ENCODE measurements at regions not wholly inside any gene's neighbourhood (a gene's known extent, or its start where the extent isn't known, plus 50 kb on each side); places are given as distances from the start of the nearest gene placed in this dataset.

DNA sequence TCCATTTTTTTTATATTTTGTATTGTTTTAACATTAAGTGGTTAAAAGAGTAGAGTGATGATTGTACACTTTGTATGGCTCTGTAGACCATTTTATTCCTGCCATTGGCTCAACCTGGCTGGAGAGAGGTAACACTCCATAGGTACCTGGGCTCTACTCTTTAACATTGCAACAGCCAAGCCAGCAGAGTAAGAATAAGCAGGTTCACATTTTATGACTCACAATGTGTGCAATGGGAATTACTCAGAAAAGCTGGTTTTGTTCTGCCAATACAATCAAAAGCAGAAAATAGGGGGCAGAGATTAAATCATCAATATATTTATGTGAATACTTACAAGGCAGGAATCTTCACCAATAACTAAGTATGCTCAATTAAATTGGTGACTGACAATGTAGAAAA lies 1324.0 kb downstream of the AMY1C start:
- TF ChIP-seq, protein P1, sequence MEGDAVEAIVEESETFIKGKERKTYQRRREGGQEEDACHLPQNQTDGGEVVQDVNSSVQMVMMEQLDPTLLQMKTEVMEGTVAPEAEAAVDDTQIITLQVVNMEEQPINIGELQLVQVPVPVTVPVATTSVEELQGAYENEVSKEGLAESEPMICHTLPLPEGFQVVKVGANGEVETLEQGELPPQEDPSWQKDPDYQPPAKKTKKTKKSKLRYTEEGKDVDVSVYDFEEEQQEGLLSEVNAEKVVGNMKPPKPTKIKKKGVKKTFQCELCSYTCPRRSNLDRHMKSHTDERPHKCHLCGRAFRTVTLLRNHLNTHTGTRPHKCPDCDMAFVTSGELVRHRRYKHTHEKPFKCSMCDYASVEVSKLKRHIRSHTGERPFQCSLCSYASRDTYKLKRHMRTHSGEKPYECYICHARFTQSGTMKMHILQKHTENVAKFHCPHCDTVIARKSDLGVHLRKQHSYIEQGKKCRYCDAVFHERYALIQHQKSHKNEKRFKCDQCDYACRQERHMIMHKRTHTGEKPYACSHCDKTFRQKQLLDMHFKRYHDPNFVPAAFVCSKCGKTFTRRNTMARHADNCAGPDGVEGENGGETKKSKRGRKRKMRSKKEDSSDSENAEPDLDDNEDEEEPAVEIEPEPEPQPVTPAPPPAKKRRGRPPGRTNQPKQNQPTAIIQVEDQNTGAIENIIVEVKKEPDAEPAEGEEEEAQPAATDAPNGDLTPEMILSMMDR (IDR thresholded peaks at IDR 0.05 in 8 of 11, conservative IDR thresholded peaks at IDR 0.05 in 3 of 11) = no peak
- TF ChIP-seq POLR2A (IDR thresholded peaks at IDR 0.05) (no peak), POLR2AphosphoS5 (IDR thresholded peaks at IDR 0.05) (no peak)
